Fibroblast of skin of left quadriceps (primary cell): ENCODE measurements at regions not wholly inside any gene's neighbourhood (a gene's known extent, or its start where the extent isn't known, plus 50 kb on each side); places are given as distances from the start of the nearest gene placed in this dataset.
A peak's percentile ranks its signal among the peaks of the same experiment; 100 is the strongest.
"Not testable (repeated sequence)": the region's sequence is repeated elsewhere in the genome, so short reads cannot be mapped to it uniquely, and the experiment has no call there.

Experiments
- DNase-seq, 2 experiments: peaks; one replicate each; pipeline ENCODE4 v3.0.0-alpha.2; 2013; ENCODE audit warnings: low read depth in 2 of 2

DNA sequence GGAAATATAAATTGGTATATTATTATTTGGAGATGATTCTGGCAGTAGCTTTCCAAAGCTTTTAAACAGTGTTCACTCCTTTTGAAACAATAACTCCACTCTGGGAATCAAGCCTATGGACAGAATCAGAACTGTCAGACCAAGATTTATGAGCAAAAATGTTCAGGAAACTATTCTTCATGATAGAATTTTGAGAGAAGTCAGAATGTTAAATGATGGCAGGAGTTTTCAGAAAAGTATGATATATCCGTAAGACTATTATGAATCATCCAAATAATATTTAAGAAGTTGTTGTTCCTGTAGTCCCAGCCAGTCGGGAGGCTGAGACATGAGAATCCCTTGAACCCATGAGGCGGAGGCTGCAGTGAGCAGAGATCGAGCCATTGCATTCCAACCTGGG is 50.5 kb upstream of the ADGRG2 start:
- no peak for DNase-seq

DNA sequence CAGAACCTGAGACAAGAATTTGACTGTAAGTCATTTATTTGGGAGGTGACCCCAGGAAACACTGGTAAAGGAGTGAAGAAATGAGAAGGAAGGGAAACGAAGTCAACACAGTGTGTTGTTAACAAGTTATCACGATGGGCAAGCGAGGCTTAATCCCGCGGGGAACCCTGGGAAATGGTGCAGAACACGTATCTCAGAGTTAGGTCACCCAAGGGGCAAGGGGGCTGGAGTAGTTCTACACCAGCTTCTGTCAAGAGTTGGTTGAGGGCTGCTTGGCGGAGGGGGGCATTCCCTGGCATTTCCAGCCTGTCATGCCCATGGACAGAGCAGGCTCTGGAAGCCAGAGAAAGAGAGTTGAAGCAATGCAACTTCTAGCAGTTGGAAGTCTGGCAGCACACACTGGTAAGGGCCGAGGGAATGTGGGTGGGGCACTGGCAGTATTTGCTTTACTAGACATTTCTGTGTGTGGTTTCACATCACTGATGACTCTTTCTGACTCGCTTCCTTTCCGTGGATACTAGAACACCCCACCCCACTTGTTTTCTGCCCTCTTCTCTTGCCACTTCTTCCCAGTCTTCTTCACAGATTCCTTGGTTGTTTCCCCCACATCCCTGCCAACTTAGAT is 52.2 kb upstream of the ADGRG2 start:
- peak; percentile 10 to 15 for DNase-seq

DNA sequence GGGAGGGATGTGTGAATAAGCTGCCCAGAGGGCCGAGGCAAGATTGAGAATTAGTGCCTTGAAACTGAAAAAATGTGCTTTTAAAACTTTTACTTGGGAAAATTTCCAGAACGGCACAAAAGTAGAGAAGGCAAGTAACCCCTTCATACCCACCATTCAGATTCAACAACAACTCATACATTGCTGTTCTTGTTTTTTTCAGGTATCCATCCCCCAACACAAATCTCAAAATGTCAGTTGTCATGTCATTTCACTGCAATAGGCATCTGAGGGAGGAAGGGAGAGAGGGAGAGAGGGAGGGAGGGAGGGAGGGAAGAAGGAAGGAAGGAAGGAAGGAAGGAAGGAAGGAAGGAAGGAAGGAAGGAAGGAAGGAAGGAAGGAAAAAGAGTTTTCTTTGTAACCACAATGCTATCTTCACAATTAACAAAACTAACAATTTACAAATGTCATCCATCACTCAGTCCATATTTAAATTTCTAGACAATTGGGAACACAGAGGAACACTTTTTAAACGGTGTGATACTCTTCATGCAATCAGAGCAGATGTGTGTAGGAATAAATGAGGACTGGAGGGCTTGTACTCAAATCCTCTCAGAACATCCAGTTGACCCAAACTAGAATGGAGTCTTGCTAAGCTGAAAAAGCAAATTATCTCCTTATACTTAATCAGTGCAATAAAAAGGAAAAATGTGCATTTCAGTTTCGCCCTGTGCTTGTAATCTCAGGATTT is 54.8 kb upstream of the ADGRG2 start:
- no peak for DNase-seq

DNA sequence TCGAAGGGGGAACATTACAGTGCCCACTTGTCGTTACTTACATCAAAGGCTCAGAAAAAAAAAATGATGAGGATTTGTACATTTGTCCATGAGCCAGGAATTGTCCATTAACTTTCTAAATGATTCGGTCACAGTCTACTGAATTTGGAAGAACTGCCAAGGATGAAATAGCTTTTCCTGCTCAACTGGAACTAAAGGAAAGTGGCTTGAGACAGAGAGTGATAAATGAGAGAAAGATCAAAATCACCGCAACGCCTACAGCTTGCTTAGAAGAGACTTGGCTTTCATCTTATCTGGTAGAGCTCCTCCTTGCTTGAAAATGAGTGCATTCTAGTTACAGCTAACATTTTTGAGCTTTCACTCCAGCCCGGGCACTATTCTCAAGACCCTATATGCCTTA is 55.5 kb upstream of the ADGRG2 start:
- DNase-seq: no peak

DNA sequence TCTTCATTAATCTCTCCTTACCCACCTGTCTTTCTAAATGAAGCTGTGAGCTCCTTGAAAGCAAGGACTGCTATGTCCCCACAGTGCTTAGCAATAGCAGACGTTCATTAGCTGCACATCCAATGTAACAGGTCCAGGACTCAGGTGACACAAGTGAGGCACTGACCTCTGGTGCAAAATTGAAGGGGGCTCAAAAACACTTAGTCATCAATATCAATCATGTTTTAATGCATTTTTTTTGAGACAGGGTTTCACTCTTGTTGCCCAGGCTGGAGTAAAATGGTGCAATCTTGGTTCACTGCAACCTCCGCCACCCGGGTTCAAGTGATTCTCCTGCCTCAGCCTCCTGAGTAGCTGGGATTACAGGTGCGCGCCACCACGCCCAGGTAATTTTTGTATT is 56.1 kb upstream of the ADGRG2 start:
- no peak for DNase-seq

DNA sequence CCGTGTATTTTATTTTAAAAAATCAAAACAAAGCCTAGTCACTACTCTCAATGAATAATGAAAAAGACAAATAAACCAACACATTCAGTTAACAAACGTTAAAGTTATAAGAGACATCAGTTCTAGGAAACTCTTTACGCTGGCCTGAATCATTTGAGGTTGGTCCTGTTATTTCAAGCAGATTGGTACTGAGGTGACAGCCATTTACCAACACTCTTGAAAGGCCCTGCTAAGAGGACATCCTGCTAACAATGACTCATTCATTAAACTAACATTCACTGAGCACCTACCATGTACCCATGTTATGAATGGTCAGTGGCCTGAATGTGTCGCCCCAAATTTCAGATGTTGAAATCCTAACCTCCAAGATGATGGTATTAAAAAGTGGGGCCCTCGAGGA is 57.1 kb upstream of the ADGRG2 start:
- no peak for DNase-seq

DNA sequence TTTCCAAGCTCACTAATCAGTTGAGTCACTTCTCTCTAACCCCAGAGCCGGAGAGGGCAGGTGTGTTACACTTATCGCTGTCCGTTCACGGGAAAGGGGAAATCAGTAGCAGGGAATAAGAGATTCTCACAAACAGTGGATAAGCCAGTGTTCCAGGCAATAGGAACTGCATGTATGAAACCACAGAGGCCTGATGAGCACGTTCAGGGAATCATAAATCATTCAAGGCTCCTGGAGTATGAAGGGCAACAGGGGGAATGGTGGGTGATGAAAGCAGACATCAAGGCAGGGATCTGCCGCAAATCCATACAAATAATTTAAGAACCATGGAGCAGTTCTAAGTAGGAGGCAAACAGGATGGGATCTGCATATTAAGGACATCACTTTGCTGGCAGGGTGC is 59.1 kb upstream of the ADGRG2 start:
- DNase-seq: no peak

DNA sequence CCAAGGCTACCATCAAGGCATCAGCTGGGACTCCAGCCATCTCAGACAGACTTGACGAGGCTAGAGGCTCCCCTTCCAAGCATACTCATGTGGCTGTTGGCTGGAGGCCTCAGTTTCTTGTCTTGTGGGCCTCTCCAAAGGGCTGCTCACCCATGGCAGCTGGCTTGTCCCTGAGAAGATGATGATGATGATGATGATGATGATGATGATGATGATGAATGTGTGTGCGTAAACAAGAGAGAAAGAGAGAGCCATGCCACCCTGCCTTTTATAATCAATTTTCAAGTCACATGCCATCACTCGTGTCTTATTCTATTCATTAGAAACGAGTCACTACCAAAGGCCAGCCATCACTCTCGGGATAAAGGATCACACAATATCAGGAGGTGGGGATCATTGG is 60.5 kb upstream of the ADGRG2 start:
- DNase-seq: no peak

DNA sequence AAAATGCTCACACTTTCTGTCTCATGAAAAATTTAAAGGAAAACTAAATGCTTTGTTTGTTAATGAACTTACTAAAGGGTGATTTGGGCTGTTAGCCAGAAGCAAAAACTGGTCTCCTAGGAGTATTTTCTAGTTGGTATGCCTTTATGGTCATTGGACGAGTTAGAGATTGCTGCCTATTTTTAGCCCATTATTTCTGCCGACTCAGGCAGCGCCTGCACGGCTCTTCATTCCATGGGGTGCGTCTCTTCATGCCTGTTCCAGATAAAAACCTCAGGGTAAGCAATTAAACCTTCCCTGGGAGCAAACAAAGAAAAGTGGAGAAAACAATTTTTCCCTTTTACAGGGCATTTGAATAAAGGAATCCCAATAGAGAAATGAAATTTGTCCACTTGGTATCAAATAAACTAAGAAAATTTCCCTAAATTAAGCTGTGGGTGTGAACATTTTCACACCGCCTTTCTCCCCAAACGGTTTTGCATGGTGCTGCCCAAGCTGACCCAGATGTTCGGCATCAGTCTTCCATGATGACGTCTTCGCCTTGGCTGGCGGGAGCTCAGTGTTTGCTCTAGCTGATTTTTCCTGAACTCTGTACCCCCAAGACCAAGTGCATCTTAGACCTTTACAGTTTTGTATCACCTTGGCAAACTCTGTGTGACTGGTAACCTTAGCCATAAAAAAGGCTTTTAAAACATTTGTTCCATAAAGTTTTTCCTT is 61.7 kb upstream of the ADGRG2 start:
- DNase-seq: no peak

DNA sequence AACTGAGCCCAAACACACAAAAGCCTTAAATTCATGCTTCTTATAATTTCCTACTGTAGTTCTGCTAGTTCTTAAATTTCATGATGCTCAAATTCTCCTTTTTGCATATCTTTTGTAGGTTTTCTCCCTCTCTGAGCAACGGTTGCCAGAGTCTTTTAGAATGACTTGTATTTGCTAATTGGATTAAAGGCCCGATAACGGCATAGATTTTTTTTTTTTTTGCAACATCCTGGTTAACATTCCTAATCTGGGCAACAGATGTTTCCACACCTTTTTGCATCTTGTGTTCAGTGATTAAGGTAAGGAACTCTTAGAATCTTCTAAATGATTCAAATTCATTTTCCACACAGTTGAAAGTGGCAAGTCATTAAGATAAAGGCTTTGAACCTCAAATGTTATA is 66.3 kb upstream of the ADGRG2 start:
- DNase-seq: no peak

DNA sequence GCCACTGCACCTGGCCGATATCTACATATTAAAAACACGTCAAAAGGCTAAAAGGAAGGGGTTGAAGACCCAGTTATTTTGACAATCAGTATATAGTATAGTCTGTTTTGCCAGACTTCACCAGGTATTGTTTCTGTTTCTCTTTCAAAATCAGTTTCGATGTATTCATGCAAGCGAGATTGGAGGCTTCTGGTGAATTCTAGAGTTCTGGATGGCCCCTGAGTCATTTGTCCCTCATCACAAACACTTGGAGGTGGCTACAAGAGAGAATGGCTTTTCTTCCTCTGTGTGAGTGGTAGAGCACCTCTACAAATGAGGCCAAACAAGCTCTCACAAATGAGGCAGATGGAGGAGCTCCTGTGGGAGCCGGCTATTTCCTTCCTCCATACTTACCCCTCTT is 68.6 kb upstream of the ADGRG2 start:
- DNase-seq: no peak

DNA sequence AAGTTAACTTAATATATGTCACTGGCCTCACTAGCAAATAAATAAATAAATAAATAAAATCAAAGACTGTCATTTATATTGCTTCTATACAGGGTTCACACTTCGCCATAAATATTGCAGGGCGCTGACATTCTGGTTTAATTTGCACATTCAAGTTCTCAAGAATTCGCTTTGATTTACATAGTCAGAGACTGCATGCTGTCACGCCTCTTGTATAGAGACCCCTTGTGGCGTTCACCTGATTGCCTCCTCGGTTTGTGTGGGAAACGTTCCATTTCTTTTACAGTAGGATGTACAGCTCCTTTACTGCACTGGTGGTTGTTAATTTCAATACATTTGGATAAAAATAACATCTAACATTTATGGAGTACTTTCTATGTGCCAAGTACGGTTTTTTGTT is 71.3 kb upstream of the ADGRG2 start:
- DNase-seq: no peak

DNA sequence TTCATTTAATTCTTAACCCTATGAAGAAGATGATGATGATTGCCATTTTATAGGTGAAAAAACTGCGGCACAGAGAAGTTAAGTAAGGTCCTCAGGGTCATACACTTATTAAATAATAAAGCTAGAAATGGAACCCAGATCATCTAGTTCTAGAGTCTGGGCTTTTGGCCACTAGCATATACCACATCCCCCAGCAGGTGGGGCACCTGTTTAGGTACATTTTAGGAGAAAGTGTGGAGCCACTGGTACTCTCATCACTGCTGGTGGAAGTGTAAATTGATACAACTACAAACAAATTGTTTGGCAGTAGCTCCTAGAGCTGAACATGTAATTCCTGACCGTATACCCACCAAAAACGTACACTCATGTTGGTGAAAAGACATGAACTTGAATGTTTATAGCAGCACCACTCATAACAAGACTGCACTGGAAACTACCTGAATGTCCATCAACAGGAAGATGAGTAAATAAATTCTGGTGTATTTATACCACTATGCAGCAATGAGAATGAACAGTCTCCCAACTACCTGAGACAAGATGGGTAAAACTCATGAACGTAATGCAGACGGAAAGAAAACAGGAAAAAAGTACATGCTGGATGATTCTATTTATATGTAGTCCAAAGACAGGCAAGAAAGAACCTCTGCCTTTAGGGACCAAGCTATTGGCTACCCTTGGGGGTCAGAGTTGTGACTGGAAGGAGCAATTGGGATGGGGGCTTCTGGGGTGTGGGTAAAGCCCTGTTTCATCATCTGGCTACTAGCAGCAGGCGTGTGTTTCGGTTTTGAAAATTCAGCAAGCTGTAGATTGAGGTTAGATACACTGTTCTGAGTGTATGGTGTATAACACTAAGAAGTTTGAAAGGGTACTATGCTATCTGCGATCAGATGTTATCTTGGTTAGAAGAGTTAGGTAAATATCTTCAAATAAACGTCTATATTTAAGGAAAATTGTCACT is 72.3 kb upstream of the ADGRG2 start:
- no peak for DNase-seq

DNA sequence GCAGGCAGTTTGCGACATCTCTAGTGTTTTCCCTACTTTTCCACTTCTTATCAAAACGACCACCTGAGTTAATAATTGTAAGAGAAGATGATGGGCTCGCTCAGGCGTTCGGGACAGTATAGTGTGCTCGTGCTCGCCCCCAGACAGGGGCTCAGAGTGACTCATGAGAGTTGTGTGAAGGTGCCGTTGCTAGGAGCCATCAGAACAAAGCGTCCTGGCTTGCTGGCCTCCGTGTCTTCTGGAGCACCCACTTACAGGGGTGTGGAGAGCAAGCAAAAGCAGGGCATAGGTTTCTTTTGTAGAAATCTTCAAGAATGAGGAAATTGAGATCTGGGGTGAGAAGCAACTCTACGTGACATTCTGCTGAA is 73.0 kb upstream of the ADGRG2 start:
- DNase-seq: no peak

DNA sequence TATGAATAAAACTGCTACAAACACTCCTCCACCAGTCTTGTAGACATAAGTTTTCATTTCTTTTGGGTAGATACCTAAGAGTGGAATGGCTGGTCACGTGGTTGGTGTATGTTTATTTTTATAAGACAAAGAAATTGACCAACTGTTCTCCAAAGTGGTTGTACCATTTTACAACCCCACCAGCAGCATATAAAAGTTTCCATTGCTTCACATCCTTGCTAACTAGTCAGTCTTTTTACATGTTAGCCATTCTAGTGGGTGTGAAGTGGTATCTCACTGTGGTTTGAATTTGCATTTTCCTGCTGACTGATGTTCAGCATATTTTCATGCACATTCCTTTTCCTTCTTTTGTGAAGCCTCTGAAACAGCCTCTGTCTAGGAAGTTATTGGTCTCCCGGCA is 76.2 kb upstream of the ADGRG2 start:
- no peak for DNase-seq

DNA sequence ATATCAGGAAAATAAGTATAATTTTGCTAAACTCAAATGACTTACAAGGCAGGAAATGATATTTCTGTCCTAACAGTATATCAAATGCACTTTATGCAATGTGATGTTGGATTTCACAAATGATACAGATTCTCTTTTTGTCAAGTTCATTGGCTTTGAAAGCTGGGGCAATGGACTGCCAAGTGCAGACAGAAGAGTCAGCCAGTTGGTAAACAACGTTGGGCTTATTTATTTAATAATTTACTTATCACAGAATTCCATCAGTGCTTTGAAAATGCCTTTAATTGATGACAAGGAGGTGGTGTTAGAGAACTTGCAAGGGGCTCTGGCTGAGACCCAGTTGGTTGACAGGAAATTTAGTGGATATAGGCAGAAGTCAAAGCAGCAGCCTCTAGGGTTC is 79.9 kb upstream of the ADGRG2 start:
- no peak for DNase-seq

DNA sequence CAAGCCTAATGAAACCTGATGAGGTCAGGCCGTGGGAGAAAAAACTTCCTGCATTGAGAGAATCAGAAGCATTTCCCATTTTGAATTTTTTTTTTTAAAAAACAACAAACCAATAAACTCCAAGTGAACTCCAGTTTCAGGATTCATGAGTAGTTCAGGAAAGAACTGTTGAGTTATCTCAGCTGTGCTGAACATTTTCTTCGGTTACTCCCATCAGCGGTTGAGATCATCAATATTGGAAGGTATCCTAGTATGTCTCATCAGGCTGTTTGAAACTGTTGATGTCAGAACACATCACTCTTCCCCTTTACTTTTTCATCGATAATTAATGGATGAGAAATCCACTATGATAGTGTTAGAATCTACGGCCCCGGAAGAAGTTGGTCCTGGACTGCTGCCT is 82.4 kb upstream of the ADGRG2 start:
- DNase-seq: no peak

DNA sequence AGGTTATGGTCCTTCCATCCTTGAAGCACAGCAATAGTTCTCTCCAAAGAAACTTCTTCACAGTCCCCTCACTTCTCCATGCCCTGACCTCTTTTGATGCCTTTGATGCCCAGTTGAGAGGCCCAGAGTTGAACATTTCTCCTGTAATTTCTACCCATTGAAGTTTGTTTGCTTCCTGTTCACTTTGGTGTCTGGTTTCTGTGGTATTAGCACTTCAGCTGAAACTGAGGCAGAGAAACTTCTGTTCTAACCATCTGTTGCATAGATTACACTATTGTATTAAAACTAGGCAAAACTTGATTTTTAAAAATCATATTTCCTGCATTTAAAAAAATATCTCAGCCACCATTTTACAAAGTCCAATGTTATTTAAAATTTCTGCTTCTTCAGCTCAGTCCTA is 89.8 kb upstream of the ADGRG2 start:
- no peak for DNase-seq

DNA sequence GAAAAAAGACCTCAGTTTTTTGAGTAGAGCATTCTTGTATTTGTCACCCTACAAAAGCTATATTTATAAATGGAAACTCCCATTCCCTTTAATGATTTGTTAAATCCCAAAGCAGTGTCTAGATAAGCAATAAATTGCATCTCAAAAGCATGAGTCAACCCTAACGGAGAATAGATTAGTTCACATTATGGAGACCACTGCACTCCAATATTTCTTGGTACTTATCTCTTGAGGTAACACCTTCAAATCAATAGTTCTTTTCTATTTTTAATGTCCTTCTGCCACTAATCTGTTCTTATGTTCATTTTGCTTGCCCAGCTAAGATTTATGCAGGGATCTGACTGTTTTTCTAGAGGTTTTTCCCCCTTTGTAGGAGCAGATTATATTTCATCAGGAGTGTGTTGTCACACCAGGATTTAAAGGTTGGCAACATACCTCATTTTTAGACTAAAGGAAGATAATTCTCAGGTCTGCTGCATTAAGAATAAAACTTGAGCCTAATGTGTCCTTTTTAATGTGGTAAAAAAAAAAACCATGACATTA is 91.4 kb upstream of the ADGRG2 start:
- DNase-seq: no peak

DNA sequence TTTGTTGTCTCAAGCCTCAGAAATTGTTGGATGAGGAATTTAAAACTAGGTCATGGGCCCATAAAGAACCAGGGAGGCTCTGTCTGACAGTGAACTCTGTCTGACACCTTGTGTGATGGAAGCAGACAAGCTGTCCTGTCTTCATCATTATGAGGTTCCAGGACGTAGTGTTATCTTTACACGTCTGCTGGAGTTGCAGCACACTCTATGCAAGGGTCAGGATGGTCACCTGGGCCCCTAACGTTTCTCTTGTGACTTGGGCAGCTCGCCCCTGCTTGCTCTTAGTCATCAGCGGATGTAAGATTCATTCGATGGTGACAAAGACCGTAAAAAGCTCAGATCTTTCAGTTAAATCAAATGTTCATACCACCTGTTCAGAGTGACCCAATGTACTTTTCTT is 92.0 kb upstream of the ADGRG2 start:
- DNase-seq: no peak

DNA sequence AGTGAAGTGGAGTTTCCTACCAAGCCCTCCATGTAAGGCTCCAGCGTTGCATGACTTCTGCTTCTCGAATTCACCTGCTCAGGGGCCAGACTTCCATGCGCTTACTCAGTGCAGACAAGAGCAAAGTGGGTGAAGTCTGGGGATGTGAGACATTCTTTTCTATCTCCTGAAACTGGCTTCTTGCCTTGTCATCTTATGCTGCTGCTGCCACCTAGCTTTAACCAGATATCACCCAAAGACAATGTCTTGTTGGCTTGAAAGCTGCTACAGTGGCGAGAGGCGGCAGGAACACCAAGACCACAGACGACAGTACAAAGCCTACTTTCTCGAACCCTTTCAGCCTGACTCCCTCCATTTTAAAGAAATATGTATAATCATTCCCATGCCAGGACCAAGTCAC is 103.6 kb upstream of the ADGRG2 start:
- DNase-seq: no peak

DNA sequence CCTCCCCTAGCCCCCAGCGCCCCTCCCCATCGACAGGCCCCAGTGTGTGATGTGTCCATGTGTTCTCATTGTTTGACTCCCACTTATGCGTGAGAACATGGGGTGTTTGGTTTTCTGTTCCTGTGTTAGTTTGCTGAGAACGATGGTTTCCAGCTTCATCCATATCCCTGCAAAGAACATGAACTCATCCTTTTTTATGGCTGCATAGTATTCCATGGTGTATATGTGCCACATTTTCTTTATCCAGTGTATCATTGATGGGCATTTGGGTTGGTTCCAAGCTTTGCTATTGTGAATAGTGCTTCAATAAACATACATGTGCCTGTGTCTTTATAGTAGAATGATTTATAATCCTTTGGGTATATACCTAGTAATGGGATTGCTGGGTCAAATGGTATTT is 107.6 kb upstream of the ADGRG2 start:
- not testable (repeated sequence) for DNase-seq
